ENCODE measurements at regions not wholly inside any gene's neighbourhood (a gene's known extent, or its start where the extent isn't known, plus 50 kb on each side); places are given as distances from the start of the nearest gene placed in this dataset.
A peak's percentile ranks its signal among the peaks of the same experiment; 100 is the strongest.

DNA sequence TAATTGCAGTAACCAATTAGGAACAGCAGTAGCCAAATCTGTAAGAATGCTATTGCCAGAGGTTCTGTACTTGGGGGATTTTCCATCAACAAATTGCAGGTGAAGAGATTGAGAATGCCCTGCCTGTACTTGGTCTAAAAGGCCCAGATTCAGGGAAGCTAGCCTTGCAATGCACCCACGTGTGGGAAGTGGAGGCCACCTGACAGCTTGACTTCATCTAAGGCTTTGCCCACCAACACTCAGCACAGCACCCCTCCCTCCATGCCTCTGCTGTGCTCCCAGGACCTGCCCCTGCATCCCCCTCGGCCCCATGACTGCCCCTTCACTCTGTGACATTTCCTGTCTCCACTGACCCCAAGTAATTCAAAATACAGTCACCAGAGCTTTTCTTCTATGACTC, 79.1 kb upstream of the CDH5 start:
- no peak overlapping the region for H3K4me3 Mint-ChIP-seq
- WGBS (ENCODE audit: insufficient coverage) = 22% methylated on average over 2 of the region's 2 CpGs
- no peaks in the 10 kb centered on the region for H3K9me3 Mint-ChIP-seq
- no peaks in the 10 kb centered on the region for H3K4me1 Mint-ChIP-seq
- POLR2A ChIA-PET = no interaction called here
- Histone ChIP-seq H3K9me3 (no peaks in the 10 kb centered on the region), H3K4me1 (ENCODE audit: control insufficient read depth in 1 of 2, extremely low read depth in 1 of 2, insufficient read depth in 2 of 2, low read length in 2 of 2) (no peaks in the 10 kb centered on the region), H3K27me3 (replicated peaks in 1 of 2; ENCODE audit: control insufficient read depth in 2 of 2, extremely low read depth in 1 of 2, insufficient read depth in 2 of 2, low read length in 1 of 2) (peaks cover 0 to 5% of the 10 kb centered on the region in 2 experiments), H3K36me3 (ENCODE audit: control insufficient read depth in 2 of 2, extremely low read depth in 1 of 2, insufficient read depth in 1 of 2, low read length in 1 of 2) (no peaks in the 10 kb centered on the region), H3K4me3 (ENCODE audit: control insufficient read depth in 1 of 2, extremely low read depth in 1 of 2, low read length in 1 of 2) (no peak overlapping the region), H3K27ac (ENCODE audit: low read length) (no peak overlapping the region)
- CTCF ChIA-PET = no interaction called here
- H3K27ac Mint-ChIP-seq = no peak overlapping the region
- no peaks in the 10 kb centered on the region for H3K36me3 Mint-ChIP-seq
- peaks cover under 1 to 2% of the 10 kb centered on the region in 2 donors for H3K27me3 Mint-ChIP-seq
- ATAC-seq (replicated peaks in 1 of 4) (no peak), DNase-seq (no peak)

- CTCF ChIA-PET = interaction anchor here in 1 of 2 donors (0.5 kb wide), 1 partner anchor 28 kb away, joined by 3 read pairs; no protein-coding TSS in a partner anchor
Measured at GRCh38 chr16:66286527-66286926, 80.0 kb upstream of the CDH5 start.

GRCh38 chr16:66278604-66279262, 87.8 kb upstream of the CDH5 start:
- ChIA-PET POLR2A (no interaction called here), CTCF (no interaction called here)
- Histone ChIP-seq H3K4me1 (ENCODE audit: control insufficient read depth in 1 of 2, extremely low read depth in 1 of 2, insufficient read depth in 2 of 2, low read length in 2 of 2) (peaks cover 0 to 5% of the 10 kb centered on the region in 2 experiments), H3K27ac (ENCODE audit: low read length) (no peak overlapping the region), H3K9me3 (no peaks in the 10 kb centered on the region), H3K36me3 (ENCODE audit: control insufficient read depth in 2 of 2, extremely low read depth in 1 of 2, insufficient read depth in 1 of 2, low read length in 1 of 2) (no peaks in the 10 kb centered on the region), H3K27me3 (replicated peaks in 1 of 2; ENCODE audit: control insufficient read depth in 2 of 2, extremely low read depth in 1 of 2, insufficient read depth in 2 of 2, low read length in 1 of 2) (peaks cover 2 to 27% of the 10 kb centered on the region in 2 experiments), H3K4me3 (ENCODE audit: control insufficient read depth in 1 of 2, extremely low read depth in 1 of 2, low read length in 1 of 2) (no peak overlapping the region)
- WGBS (ENCODE audit: insufficient coverage) = 80% methylated on average over 1 of the region's 1 CpG
- no peak overlapping the region for H3K27ac Mint-ChIP-seq
- DNase-seq (no peak), ATAC-seq (replicated peaks in 1 of 4) (no peak)
- H3K4me1 Mint-ChIP-seq = peaks cover 6 to 16% (median 7%) of the 10 kb centered on the region in 3 donors
- no peaks in the 10 kb centered on the region for H3K36me3 Mint-ChIP-seq
- H3K27me3 Mint-ChIP-seq = peaks cover 11 to 26% of the 10 kb centered on the region in 2 donors
- H3K9me3 Mint-ChIP-seq = peaks cover 9 to 20% (median 18%) of the 10 kb centered on the region in 3 donors
- H3K4me3 Mint-ChIP-seq = no peak overlapping the region

More at GRCh38 chr16:66286527-66286926, 80.0 kb upstream of the CDH5 start:
- H3K27ac Mint-ChIP-seq = no peak overlapping the region
- H3K9me3 Mint-ChIP-seq = no peaks in the 10 kb centered on the region
- no peak for DNase-seq
- peaks cover 0 to 3% of the 10 kb centered on the region in 2 experiments for H3K27me3 ChIP-seq (replicated peaks in 1 of 2; ENCODE audit: control insufficient read depth in 2 of 2, extremely low read depth in 1 of 2, insufficient read depth in 2 of 2, low read length in 1 of 2)
- no peaks in the 10 kb centered on the region for H3K4me1 ChIP-seq (ENCODE audit: control insufficient read depth in 1 of 2, extremely low read depth in 1 of 2, insufficient read depth in 2 of 2, low read length in 2 of 2)
- H3K4me1 Mint-ChIP-seq = no peaks in the 10 kb centered on the region
- H3K4me3 ChIP-seq (ENCODE audit: control insufficient read depth in 1 of 2, extremely low read depth in 1 of 2, low read length in 1 of 2) = no peak overlapping the region
- POLR2A ChIA-PET = no interaction called here
- H3K27ac ChIP-seq (ENCODE audit: low read length) = no peak overlapping the region
- H3K4me3 Mint-ChIP-seq = no peak overlapping the region
- H3K36me3 ChIP-seq (ENCODE audit: control insufficient read depth in 2 of 2, extremely low read depth in 1 of 2, insufficient read depth in 1 of 2, low read length in 1 of 2) = no peaks in the 10 kb centered on the region
- H3K36me3 Mint-ChIP-seq = no peaks in the 10 kb centered on the region
- no peak for ATAC-seq (replicated peaks in 1 of 4)
- 89% methylated on average over 6 of the region's 9 CpGs for WGBS (ENCODE audit: insufficient coverage)
- H3K27me3 Mint-ChIP-seq = peaks cover 1 to 5% of the 10 kb centered on the region in 2 donors
- H3K9me3 ChIP-seq = no peaks in the 10 kb centered on the region

DNA sequence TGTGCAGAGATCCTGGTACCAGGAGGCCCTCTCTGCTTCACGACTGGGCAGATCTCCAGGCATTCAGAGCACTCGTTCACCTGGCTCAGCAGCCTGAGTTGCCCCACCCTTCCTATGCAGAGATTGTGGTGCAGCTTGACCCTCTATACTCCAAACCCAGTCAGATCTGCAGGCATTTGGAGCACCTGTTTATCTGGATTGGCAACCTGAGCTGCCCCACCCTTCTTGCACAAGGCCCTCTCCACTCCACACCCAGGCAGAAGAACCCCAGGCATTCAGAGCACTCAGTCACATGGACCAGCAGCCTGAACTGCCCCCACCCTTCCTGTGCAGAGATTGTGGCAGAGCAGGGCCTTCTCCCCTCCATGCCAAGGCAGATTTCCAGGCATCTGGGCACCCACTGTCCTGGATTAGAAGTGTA, 88.4 kb upstream of the CDH5 start:
- Mint-ChIP-seq H3K36me3 (no peaks in the 10 kb centered on the region), H3K27me3 (peaks cover 15 to 26% of the 10 kb centered on the region in 2 donors), H3K4me3 (no peak overlapping the region), H3K4me1 (peaks cover 6 to 16% (median 7%) of the 10 kb centered on the region in 3 donors), H3K9me3 (peaks cover 9 to 20% (median 18%) of the 10 kb centered on the region in 3 donors), H3K27ac (no peak overlapping the region)
- 78% methylated on average over 2 of the region's 2 CpGs for WGBS (ENCODE audit: insufficient coverage)
- H3K9me3 ChIP-seq = no peaks in the 10 kb centered on the region
- no peak overlapping the region for H3K4me3 ChIP-seq (ENCODE audit: control insufficient read depth in 1 of 2, extremely low read depth in 1 of 2, low read length in 1 of 2)
- H3K36me3 ChIP-seq (ENCODE audit: control insufficient read depth in 2 of 2, extremely low read depth in 1 of 2, insufficient read depth in 1 of 2, low read length in 1 of 2) = no peaks in the 10 kb centered on the region
- DNase-seq (peak in 2 of 35 experiments; percentile 4 to 19), ATAC-seq (replicated peaks in 1 of 4) (no peak)
- no peak overlapping the region for H3K27ac ChIP-seq (ENCODE audit: low read length)
- POLR2A ChIA-PET = no interaction called here
- peaks cover 2 to 29% of the 10 kb centered on the region in 2 experiments for H3K27me3 ChIP-seq (replicated peaks in 1 of 2; ENCODE audit: control insufficient read depth in 2 of 2, extremely low read depth in 1 of 2, insufficient read depth in 2 of 2, low read length in 1 of 2)
- H3K4me1 ChIP-seq (ENCODE audit: control insufficient read depth in 1 of 2, extremely low read depth in 1 of 2, insufficient read depth in 2 of 2, low read length in 2 of 2) = peaks cover 0 to 5% of the 10 kb centered on the region in 2 experiments
- CTCF ChIA-PET = no interaction called here

DNA sequence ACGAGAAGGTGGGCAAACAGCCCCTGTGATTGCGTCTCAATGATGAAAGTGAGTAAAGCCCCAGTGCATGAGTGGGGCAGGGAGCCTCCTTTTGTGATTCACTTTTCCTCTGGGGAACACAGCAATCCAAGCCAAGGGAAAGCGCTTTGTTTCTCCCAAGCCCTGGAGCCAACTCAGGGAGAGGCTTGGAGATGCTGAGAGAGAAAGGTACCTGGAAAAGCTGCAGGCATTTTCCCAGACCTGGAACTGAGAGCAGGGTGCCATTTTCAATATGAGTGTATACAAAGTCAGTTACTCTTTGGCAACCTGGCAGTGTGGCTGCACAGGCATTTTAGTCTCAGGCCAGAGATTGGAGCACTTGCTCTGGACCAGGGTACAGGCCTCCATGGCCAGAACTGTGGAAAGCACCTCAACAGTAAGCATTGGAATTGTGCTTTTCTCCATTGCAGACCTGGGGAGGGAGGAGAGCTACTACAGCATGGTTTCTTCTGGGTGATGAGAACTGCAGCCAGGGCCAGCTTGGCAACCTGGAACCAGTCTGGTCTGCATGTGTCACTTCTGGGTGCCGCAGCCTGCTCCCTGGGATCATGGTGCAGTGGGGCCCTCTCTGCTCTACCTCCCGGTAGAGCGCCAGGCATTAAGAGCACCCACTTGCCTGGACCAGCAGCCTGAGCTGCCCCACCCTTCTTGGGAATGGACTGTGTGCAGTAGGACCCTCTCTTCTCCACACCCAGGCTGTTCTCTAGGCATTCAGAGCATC, 89.0 kb upstream of the CDH5 start:
- 66% methylated on average over 3 of the region's 6 CpGs for WGBS (ENCODE audit: insufficient coverage)
- H3K27ac Mint-ChIP-seq = no peak overlapping the region
- H3K4me1 Mint-ChIP-seq = peaks cover 6 to 16% (median 7%) of the 10 kb centered on the region in 3 donors
- Histone ChIP-seq H3K36me3 (ENCODE audit: control insufficient read depth in 2 of 2, extremely low read depth in 1 of 2, insufficient read depth in 1 of 2, low read length in 1 of 2) (no peaks in the 10 kb centered on the region), H3K9me3 (no peaks in the 10 kb centered on the region), H3K4me3 (ENCODE audit: control insufficient read depth in 1 of 2, extremely low read depth in 1 of 2, low read length in 1 of 2) (no peak overlapping the region), H3K4me1 (ENCODE audit: control insufficient read depth in 1 of 2, extremely low read depth in 1 of 2, insufficient read depth in 2 of 2, low read length in 2 of 2) (peaks cover 0 to 5% of the 10 kb centered on the region in 2 experiments), H3K27me3 (replicated peaks in 1 of 2; ENCODE audit: control insufficient read depth in 2 of 2, extremely low read depth in 1 of 2, insufficient read depth in 2 of 2, low read length in 1 of 2) (peaks cover 2 to 34% of the 10 kb centered on the region in 2 experiments), H3K27ac (ENCODE audit: low read length) (no peak overlapping the region)
- no peak for ATAC-seq (replicated peaks in 1 of 4)
- peak in 1 of 35 experiments; percentile 13 for DNase-seq
- no peak overlapping the region for H3K4me3 Mint-ChIP-seq
- H3K27me3 Mint-ChIP-seq = peaks cover 18 to 26% of the 10 kb centered on the region in 2 donors
- H3K9me3 Mint-ChIP-seq = peaks cover 9 to 20% (median 18%) of the 10 kb centered on the region in 3 donors
- POLR2A ChIA-PET = interaction anchor here in 1 of 2 donors (0.7 kb wide), 1 partner anchor 86 kb away, joined by 12 read pairs; no protein-coding TSS in a partner anchor
- CTCF ChIA-PET = interaction anchor here in 1 of 2 donors (0.7 kb wide), 1 partner anchor 22 kb away, joined by 6 read pairs; no protein-coding TSS in a partner anchor
- H3K36me3 Mint-ChIP-seq = no peaks in the 10 kb centered on the region

GRCh38 chr16:66275775-66276428, 90.6 kb upstream of the CDH5 start:
- 11% methylated on average over 4 of the region's 6 CpGs for WGBS (ENCODE audit: insufficient coverage)
- no peak overlapping the region for H3K4me3 ChIP-seq (ENCODE audit: control insufficient read depth in 1 of 2, extremely low read depth in 1 of 2, low read length in 1 of 2)
- no peak overlapping the region for H3K4me3 Mint-ChIP-seq
- ChIA-PET CTCF (interaction anchor here in 1 of 2 donors (0.6 kb wide), 1 partner anchor 83 kb away, joined by 7 read pairs; no protein-coding TSS in a partner anchor), POLR2A (interaction anchor here in 1 of 2 donors (0.6 kb wide), 2 partner anchors 14 to 69 kb away, joined by 3 to 6 read pairs; no protein-coding TSS in a partner anchor)
- peaks cover 2 to 45% of the 10 kb centered on the region in 2 experiments for H3K27me3 ChIP-seq (replicated peaks in 1 of 2; ENCODE audit: control insufficient read depth in 2 of 2, extremely low read depth in 1 of 2, insufficient read depth in 2 of 2, low read length in 1 of 2)
- no peak for ATAC-seq (replicated peaks in 1 of 4)
- H3K4me1 ChIP-seq (ENCODE audit: control insufficient read depth in 1 of 2, extremely low read depth in 1 of 2, insufficient read depth in 2 of 2, low read length in 2 of 2) = peaks cover 0 to 5% of the 10 kb centered on the region in 2 experiments
- no peaks in the 10 kb centered on the region for H3K9me3 ChIP-seq
- H3K4me1 Mint-ChIP-seq = peaks cover 6 to 16% (median 8%) of the 10 kb centered on the region in 3 donors
- no peak overlapping the region for H3K27ac Mint-ChIP-seq
- H3K36me3 Mint-ChIP-seq = no peaks in the 10 kb centered on the region
- no peaks in the 10 kb centered on the region for H3K36me3 ChIP-seq (ENCODE audit: control insufficient read depth in 2 of 2, extremely low read depth in 1 of 2, insufficient read depth in 1 of 2, low read length in 1 of 2)
- peaks cover 22 to 30% of the 10 kb centered on the region in 2 donors for H3K27me3 Mint-ChIP-seq
- H3K9me3 Mint-ChIP-seq = peaks cover 9 to 20% (median 18%) of the 10 kb centered on the region in 3 donors
- H3K27ac ChIP-seq (ENCODE audit: low read length) = no peak overlapping the region
- peak in 3 of 35 experiments; percentile 3 to 37 (median 10) for DNase-seq

Measured in T-cell (primary cell).